ENCODE measurements at regions not wholly inside any gene's neighbourhood (a gene's known extent, or its start where the extent isn't known, plus 50 kb on each side); places are given as distances from the start of the nearest gene placed in this dataset.

GRCh38 chr11:130778026-130778425, 138.3 kb downstream of the SNX19 start:
- Histone ChIP-seq H3K9me3 (no peaks in the 10 kb centered on the region), H3K36me3 (no peaks in the 10 kb centered on the region), H3K4me3 (no peak overlapping the region), H3K27me3 (no peaks in the 10 kb centered on the region), H3K4me1 (peaks cover 3 to 10% of the 10 kb centered on the region in 2 donors), H3K27ac (no peak overlapping the region)
- no peak for DNase-seq (ENCODE audit: low spot score in 2 of 2)
- TF ChIP-seq CTCF (IDR thresholded peaks at IDR 0.05) = no peak
- intact Hi-C loops (cut with DNase I) = no loop called here

DNA sequence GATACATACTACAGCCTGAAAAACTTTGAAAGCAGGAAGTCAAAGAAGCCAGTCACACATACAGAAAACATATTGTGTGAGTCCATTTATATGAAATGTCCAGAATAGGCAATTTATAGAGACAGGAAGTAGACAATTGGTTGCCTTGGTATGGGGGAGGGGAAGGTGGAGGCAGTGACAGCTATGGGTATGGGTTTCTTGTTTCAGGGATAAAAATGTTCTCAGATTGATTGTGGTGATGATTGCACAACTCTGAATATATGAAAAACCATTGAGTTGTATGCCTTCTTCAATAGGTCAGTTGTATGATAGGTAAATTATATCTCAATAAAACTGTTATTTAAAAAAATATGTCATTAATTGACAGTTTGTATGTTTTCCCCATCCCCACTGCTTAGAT, 137.6 kb downstream of the SNX19 start:
- Histone ChIP-seq H3K4me3 (no peak overlapping the region), H3K27me3 (no peaks in the 10 kb centered on the region), H3K9me3 (no peaks in the 10 kb centered on the region), H3K4me1 (peaks cover 3 to 16% of the 10 kb centered on the region in 2 donors), H3K27ac (no peak overlapping the region), H3K36me3 (no peaks in the 10 kb centered on the region)
- DNase-seq (ENCODE audit: low spot score in 2 of 2) = no peak
- TF ChIP-seq CTCF (IDR thresholded peaks at IDR 0.05) = no peak
- intact Hi-C loops (cut with DNase I) = no loop called here

- intact Hi-C loops (cut with DNase I) = no loop called here
- H3K9me3 ChIP-seq = no peaks in the 10 kb centered on the region
- H3K4me3 ChIP-seq = no peak overlapping the region
- no peak overlapping the region for H3K27ac ChIP-seq
- H3K4me1 ChIP-seq = peaks cover 3 to 16% of the 10 kb centered on the region in 2 donors
- no peaks in the 10 kb centered on the region for H3K36me3 ChIP-seq
- DNase-seq (ENCODE audit: low spot score in 2 of 2) = no peak
- TF ChIP-seq CTCF (IDR thresholded peaks at IDR 0.05) = no peak
- no peaks in the 10 kb centered on the region for H3K27me3 ChIP-seq
Measured at GRCh38 chr11:130779267-130779666, 137.0 kb downstream of the SNX19 start.

GRCh38 chr11:130779943-130780342, 136.3 kb downstream of the SNX19 start:
- no peaks in the 10 kb centered on the region for H3K36me3 ChIP-seq
- TF ChIP-seq CTCF (IDR thresholded peaks at IDR 0.05) = no peak
- no peaks in the 10 kb centered on the region for H3K27me3 ChIP-seq
- intact Hi-C loops (cut with DNase I) = loop anchor here (5.0 kb wide), 2 partner anchors 103 to 168 kb away; no protein-coding TSS in a partner anchor
- no peak overlapping the region for H3K4me3 ChIP-seq
- no peak overlapping the region for H3K27ac ChIP-seq
- DNase-seq (ENCODE audit: low spot score in 2 of 2) = no peak
- no peaks in the 10 kb centered on the region for H3K9me3 ChIP-seq
- H3K4me1 ChIP-seq = peaks cover 3 to 16% of the 10 kb centered on the region in 2 donors

GRCh38 chr11:130780437-130780836, 135.8 kb downstream of the SNX19 start:
- no peaks in the 10 kb centered on the region for H3K36me3 ChIP-seq

More at GRCh38 chr11:130780437-130780836, 135.8 kb downstream of the SNX19 start:
- Histone ChIP-seq H3K4me3 (no peak overlapping the region), H3K9me3 (no peaks in the 10 kb centered on the region), H3K27me3 (no peaks in the 10 kb centered on the region), H3K27ac (no peak overlapping the region), H3K4me1 (peaks cover 3 to 16% of the 10 kb centered on the region in 2 donors)
- no peak for DNase-seq (ENCODE audit: low spot score in 2 of 2)
- intact Hi-C loops (cut with DNase I) = loop anchor here (5.0 kb wide), 2 partner anchors 103 to 168 kb away; no protein-coding TSS in a partner anchor
- no peak for TF ChIP-seq CTCF (IDR thresholded peaks at IDR 0.05)
